A549 (cell line): ENCODE measurements at regions not wholly inside any gene's neighbourhood (a gene's known extent, or its start where the extent isn't known, plus 50 kb on each side); places are given as distances from the start of the nearest gene placed in this dataset.

Experiments
- ATAC-seq, 2 experiments: fragments of 200-7000 bp in 1 of 2; fragments of >200 bp in 1 of 2; cut with Nextera tagmentation in 1 of 2; cut with Tn5 transposase in 1 of 2; 3 replicates each; pipeline versions ENCODE4 v1.8.0 to v1.9.1; 2018 to 2020; ENCODE audit warnings: mild to moderate bottlenecking in 1 of 2, moderate library complexity in 1 of 2
- CTCF ChIA-PET: fragments of 300-600 bp; sonication (Branson Sonifier 250); formaldehyde crosslinking; extraction: SDS; loops from one replicate; lab custom pipeline; 2021; ENCODE audit warnings: antibody characterized with exemption, inconsistent platforms; lab: Yijun Ruan, JAX
- POLR2A ChIA-PET: fragments of 350-600 bp; formaldehyde crosslinking; extraction: SDS; loops from one replicate; lab custom pipeline; 2021; ENCODE audit warnings: antibody characterized with exemption, inconsistent platforms; lab: Yijun Ruan, JAX
- DNase-seq, 2 experiments: peaks; one replicate each; pipeline versions ENCODE4 v3.0.0 to v3.0.0-alpha.2; 2011 to 2016; ENCODE audit warnings: low read depth in 1 of 2, low spot score in 1 of 2
- FAIRE-seq: peaks from 2 replicates; lab custom pipeline; 2011; peaks lifted over from hg19 to GRCh38; lab: Jason Lieb, UNC
- H3K27ac ChIP-seq, 2 experiments: fragments of >200 bp; sonication (Bioruptor Twin); formaldehyde crosslinking; 3 replicates each; pipeline ENCODE4 v1.5.1; 2016 to 2017
- H3K4me1 ChIP-seq: fragments of >200 bp; sonication (Bioruptor Twin); formaldehyde crosslinking; 3 replicates; pipeline ENCODE4 v1.6.1; 2016
- H3K4me2 ChIP-seq: fragments of >200 bp; sonication (Bioruptor Twin); formaldehyde crosslinking; 3 replicates; pipeline ENCODE4 v1.6.1; 2016
- H3K4me3 ChIP-seq: fragments of >200 bp; sonication (Bioruptor Twin); formaldehyde crosslinking; 3 replicates; pipeline ENCODE4 v1.5.1; 2016
- H3K9me3 ChIP-seq: fragments of >200 bp; sonication (Bioruptor Twin); formaldehyde crosslinking; 3 replicates; pipeline ENCODE4 v1.6.1; 2016
- CEBPB ChIP-seq, 2 experiments: fragments of >200 bp in 1 of 2; sonication (Bioruptor Twin) in 1 of 2; formaldehyde crosslinking in 1 of 2; IDR thresholded peaks; 2 replicates each; pipeline ENCODE4 v1.6.1; 2012 to 2016
- CHD2 ChIP-seq: fragments of 150-350 bp; IDR thresholded peaks from 2 replicates; pipeline ENCODE4 v1.6.1; 2014; ENCODE audit warnings: low read length; ENCODE audit not compliant: partially characterized antibody
- CHD4 ChIP-seq: fragments of 200-600 bp; sonication (generic); IDR thresholded peaks from 2 replicates; pipeline ENCODE4 v1.6.1; 2016; ENCODE audit warnings: antibody characterized with exemption, mild to moderate bottlenecking, borderline replicate concordance
- CTCF ChIP-seq: fragments of >200 bp; sonication (Bioruptor Twin); formaldehyde crosslinking; IDR thresholded peaks from 3 replicates; pipeline ENCODE4 v1.5.1; 2016
- EHF ChIP-seq: fragments of 250-450 bp; sonication (Bioruptor Pico); IDR thresholded peaks from 2 replicates; pipeline ENCODE4 v1.5.0; 2020; ENCODE audit warnings: mild to moderate bottlenecking
- FOXS1 ChIP-seq: fragments of 250-450 bp; sonication (Bioruptor Pico); IDR thresholded peaks from 2 replicates; pipeline ENCODE4 v1.5.0; 2020; ENCODE audit warnings: mild to moderate bottlenecking, moderate library complexity
- GATA3 ChIP-seq: IDR thresholded peaks from 2 replicates; pipeline ENCODE4 v1.6.1; 2012; ENCODE audit warnings: borderline replicate concordance
- HMGXB4 ChIP-seq: fragments of 250-450 bp; sonication (Bioruptor Pico); IDR thresholded peaks from 2 replicates; pipeline ENCODE4 v1.5.0; 2021; ENCODE audit warnings: mild to moderate bottlenecking, moderate library complexity, borderline replicate concordance
- JUN ChIP-seq, 2 experiments: fragments of >200 bp; sonication (Bioruptor Twin); formaldehyde crosslinking; IDR thresholded peaks; 2 replicates in 1 of 2; 3 replicates in 1 of 2; pipeline ENCODE4 v1.6.1; 2016 to 2017
- JUNB ChIP-seq: fragments of >200 bp; sonication (Bioruptor Twin); formaldehyde crosslinking; IDR thresholded peaks from 2 replicates; pipeline ENCODE4 v1.6.1; 2016
- KDM1A ChIP-seq: fragments of 200-600 bp; sonication (generic); IDR thresholded peaks from 2 replicates; pipeline ENCODE4 v1.6.1; 2016; ENCODE audit warnings: low read depth, mild to moderate bottlenecking
- MAZ ChIP-seq: fragments of 150-350 bp; IDR thresholded peaks from 2 replicates; pipeline ENCODE4 v1.6.1; 2014; ENCODE audit warnings: antibody characterized with exemption, low read depth, low read length, borderline replicate concordance
- MYC ChIP-seq: IDR thresholded peaks from 2 replicates; pipeline ENCODE4 v1.6.1; 2012; ENCODE audit warnings: mild to moderate bottlenecking, inconsistent platforms, low read length, improper control_type of control experiment, borderline replicate concordance
- NR3C1 ChIP-seq: fragments of >200 bp; sonication (Bioruptor Twin); formaldehyde crosslinking; IDR thresholded peaks from 3 replicates; pipeline ENCODE4 v1.6.1; 2017
- PBX3 ChIP-seq: IDR thresholded peaks from 2 replicates; pipeline ENCODE4 v1.6.1; 2012
- PHF8 ChIP-seq: fragments of 200-600 bp; sonication (generic); IDR thresholded peaks from 2 replicates; pipeline ENCODE4 v1.6.1; 2016; ENCODE audit warnings: low read depth, mild to moderate bottlenecking, antibody characterized with exemption, moderate library complexity, borderline replicate concordance
- POLR2AphosphoS2 ChIP-seq: conservative IDR thresholded peaks from 2 replicates; pipeline ENCODE4 v1.6.1; 2012; ENCODE audit warnings: low read length, improper control_type of control experiment, inconsistent platforms
- RNF2 ChIP-seq: fragments of 200-600 bp; sonication (generic); IDR thresholded peaks from 2 replicates; pipeline ENCODE4 v1.6.1; 2016; ENCODE audit warnings: low read depth, mild to moderate bottlenecking, antibody characterized with exemption, moderate library complexity, borderline replicate concordance
- SMC3 ChIP-seq: fragments of >200 bp; sonication (Bioruptor Twin); formaldehyde crosslinking; IDR thresholded peaks from 3 replicates; pipeline ENCODE4 v1.6.1; 2018; ENCODE audit warnings: inconsistent platforms
- ZC3H11A ChIP-seq: fragments of 450-650 bp; IDR thresholded peaks from 2 replicates; pipeline ENCODE4 v1.6.1; 2014; ENCODE audit warnings: antibody characterized with exemption, mild to moderate bottlenecking
- ZFP36 ChIP-seq: fragments of 450-650 bp; IDR thresholded peaks from 2 replicates; pipeline ENCODE4 v1.6.1; 2014; ENCODE audit warnings: borderline replicate concordance; ENCODE audit not compliant: partially characterized antibody
- ZNF302 ChIP-seq: fragments of 250-450 bp; sonication (Bioruptor Pico); IDR thresholded peaks from 2 replicates; pipeline ENCODE4 v1.9.0; 2021; ENCODE audit warnings: inconsistent platforms, mild to moderate bottlenecking, moderate library complexity
- WGBS: methylation state at CpG from one replicate; pipeline ENCODE4 v1.1.6; 2017; ENCODE audit errors: missing lambda C conversion rate; 5-methylcytosine and 5-hydroxymethylcytosine counted together
- TF ChIP-seq, protein P1 (sequence below): fragments of 250-450 bp; sonication (Bioruptor Pico); IDR thresholded peaks from 2 replicates; pipeline ENCODE4 v1.5.0; 2020; ENCODE audit warnings: low read depth, mild to moderate bottlenecking, moderate library complexity

- TF ChIP-seq EHF (CRISPR knock-in tag) (no peak), SMC3 (no peak), CEBPB (IDR thresholded peaks at IDR 0.05) (no peak), HMGXB4 (CRISPR knock-in tag) (no peak)
These were observed 134.5 kb upstream of the SPEF2 start (continued) for GRCh38 chr5:35483191-35483590.

DNA sequence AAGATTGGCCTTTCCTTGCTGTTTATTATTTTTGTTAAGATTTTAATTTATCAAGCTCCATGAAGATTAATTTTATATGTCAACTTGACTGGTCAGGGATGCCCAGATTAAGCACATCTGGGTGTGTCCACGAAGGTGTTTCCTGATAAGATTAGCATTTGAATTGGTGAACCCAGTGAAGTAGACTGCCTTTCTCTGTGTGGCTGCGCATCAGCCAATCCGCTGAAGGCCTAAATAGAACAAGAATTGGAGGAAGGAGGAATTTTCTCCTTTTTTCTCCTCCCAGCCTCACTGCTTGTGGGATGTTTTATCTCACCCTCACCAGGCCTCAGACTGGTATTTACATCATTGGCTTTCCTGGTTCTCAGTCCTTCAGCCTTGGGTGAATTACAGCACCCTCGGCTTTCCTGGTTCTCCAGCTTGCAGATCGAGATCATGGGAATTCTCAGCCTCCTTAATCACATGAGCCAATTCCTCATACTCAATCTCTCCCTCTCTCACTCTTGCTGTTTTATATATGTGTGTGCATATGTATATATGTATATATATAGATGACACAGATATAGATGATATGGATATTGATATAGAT lies 135.4 kb upstream of the SPEF2 start:
- no peak overlapping the region for H3K27ac ChIP-seq
- TF ChIP-seq JUNB (no peak), MAZ (no peak), ZNF302 (CRISPR knock-in tag) (no peak), GATA3 (no peak), KDM1A (no peak), CHD2 (no peak), JUN (IDR thresholded peaks at IDR 0.05) (no peak), ZFP36 (no peak), NR3C1 (no peak), MYC (no peak), CHD4 (no peak), POLR2AphosphoS2 (no peak), SMC3 (no peak), FOXS1 (no peak), PBX3 (no peak), PHF8 (no peak), RNF2 (no peak), CTCF (no peak), ZC3H11A (no peak)
- TF ChIP-seq, protein P1, sequence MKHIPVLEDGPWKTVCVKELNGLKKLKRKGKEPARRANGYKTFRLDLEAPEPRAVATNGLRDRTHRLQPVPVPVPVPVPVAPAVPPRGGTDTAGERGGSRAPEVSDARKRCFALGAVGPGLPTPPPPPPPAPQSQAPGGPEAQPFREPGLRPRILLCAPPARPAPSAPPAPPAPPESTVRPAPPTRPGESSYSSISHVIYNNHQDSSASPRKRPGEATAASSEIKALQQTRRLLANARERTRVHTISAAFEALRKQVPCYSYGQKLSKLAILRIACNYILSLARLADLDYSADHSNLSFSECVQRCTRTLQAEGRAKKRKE (CRISPR knock-in tag) = no peak
- FAIRE-seq (no peak), ATAC-seq (no peak), DNase-seq (no peak)
- no peaks in the 10 kb centered on the region for H3K9me3 ChIP-seq
- 48% methylated on average over 5 of the region's 5 CpGs for WGBS
- no peak overlapping the region for H3K4me3 ChIP-seq
- ChIA-PET CTCF (no interaction called here), POLR2A (no interaction called here)
- H3K4me1 ChIP-seq = no peaks in the 10 kb centered on the region
- no peak overlapping the region for H3K4me2 ChIP-seq
